SJSA1 (cell line): ENCODE measurements at regions not wholly inside any gene's neighbourhood (a gene's known extent, or its start where the extent isn't known, plus 50 kb on each side); places are given as distances from the start of the nearest gene placed in this dataset.
A peak's percentile ranks its signal among the peaks of the same experiment; 100 is the strongest.

Source experiments
- DNase-seq, 2 experiments: peaks; one replicate each; pipeline ENCODE4 v3.0.0-alpha.2; 2015 to 2020; ENCODE audit warnings: low spot score in 2 of 2, low read depth in 1 of 2
- H3K27ac ChIP-seq: fragments of 250-450 bp; sonication (Bioruptor Pico); 2 replicates; pipeline ENCODE4 v1.5.1; 2020; ENCODE audit warnings: mild to moderate bottlenecking, moderate library complexity
- H3K27me3 ChIP-seq: fragments of 250-450 bp; sonication (Bioruptor Pico); replicated peaks from 2 replicates; pipeline ENCODE4 v1.5.1; 2020; ENCODE audit warnings: mild to moderate bottlenecking, moderate library complexity
- H3K36me3 ChIP-seq: fragments of 250-450 bp; sonication (Bioruptor Pico); 2 replicates; pipeline ENCODE4 v1.5.1; 2020; ENCODE audit warnings: mild to moderate bottlenecking
- H3K4me1 ChIP-seq: fragments of 250-450 bp; sonication (Bioruptor Pico); replicated peaks from 2 replicates; pipeline ENCODE4 v1.6.1; 2021; ENCODE audit warnings: mild to moderate bottlenecking
- H3K4me3 ChIP-seq: fragments of 250-450 bp; sonication (Bioruptor Pico); 2 replicates; pipeline ENCODE4 v1.5.1; 2020; ENCODE audit warnings: mild to moderate bottlenecking
- H3K9me3 ChIP-seq: fragments of 250-450 bp; sonication (Bioruptor Pico); replicated peaks from 2 replicates; pipeline ENCODE4 v1.5.1; 2020; ENCODE audit warnings: mild to moderate bottlenecking

DNA sequence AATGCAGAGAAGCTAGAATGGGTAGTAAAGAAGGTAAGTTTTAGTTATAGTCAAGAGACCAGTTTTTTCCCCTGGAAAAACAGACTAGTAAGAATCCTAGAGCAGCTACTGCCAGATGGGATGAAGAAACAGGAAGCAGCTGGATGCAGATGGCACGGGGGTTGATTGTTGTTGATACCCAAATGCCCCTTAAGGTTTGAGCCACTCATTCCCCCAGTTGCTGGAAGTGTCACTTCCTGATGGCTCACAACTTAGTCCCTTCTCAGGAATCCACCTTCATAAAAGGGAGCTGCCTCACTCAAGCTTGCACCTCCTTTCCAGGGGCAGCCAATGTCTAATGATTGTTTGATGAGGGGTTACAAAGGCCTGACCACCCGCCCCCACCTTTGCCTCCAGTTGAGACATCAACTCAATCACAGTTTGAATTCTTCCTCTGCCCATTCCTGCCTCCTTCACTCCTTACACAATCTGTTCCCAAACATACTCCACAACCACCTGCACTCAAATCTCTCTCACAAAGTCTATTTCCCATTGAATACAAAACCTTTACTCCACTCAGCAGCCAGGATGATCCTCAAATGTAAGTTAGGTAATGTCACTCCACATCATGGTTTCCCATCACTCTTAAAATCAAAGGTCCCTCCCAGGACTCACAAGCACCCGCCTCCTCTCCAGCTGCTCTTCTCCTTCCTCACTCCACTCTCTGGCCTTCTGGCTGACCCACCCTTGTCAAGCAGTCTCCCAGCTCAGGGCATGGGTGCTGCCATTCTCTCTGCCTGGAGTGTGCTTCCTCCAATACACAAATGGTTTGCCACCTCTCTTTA, 450.1 kb upstream of the THBS1 start:
- no peak overlapping the region for H3K4me3 ChIP-seq
- no peaks in the 10 kb centered on the region for H3K9me3 ChIP-seq
- no peaks in the 10 kb centered on the region for H3K27me3 ChIP-seq
- peak overlapping the region; percentile 98 for H3K27ac ChIP-seq
- peaks cover 78% of the 10 kb centered on the region for H3K4me1 ChIP-seq
- peak in 1 of 2 experiments; percentile 28 for DNase-seq
- no peaks in the 10 kb centered on the region for H3K36me3 ChIP-seq

DNA sequence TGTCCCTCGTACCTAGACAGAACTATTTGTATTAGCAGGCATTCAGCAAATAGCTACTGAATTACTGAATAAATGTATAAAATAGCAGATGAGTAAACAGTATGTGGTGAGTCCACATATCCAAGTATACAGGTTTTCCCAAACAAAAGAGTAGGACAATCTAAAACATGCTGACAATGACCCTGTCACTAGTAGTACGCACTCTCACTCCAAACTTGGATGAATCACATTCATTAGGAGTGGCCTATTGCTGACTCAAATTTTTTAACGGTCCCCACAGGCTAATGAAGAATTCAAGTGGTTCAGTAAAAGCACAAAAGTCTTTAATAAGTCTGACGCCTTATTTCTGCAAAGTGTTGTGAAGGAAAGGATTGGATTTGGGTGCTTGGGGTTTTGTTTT, 449.3 kb upstream of the THBS1 start:
- Histone ChIP-seq H3K27me3 (no peaks in the 10 kb centered on the region), H3K9me3 (no peaks in the 10 kb centered on the region), H3K27ac (peak overlapping the region; percentile 98), H3K4me3 (no peak overlapping the region), H3K4me1 (peaks cover 81% of the 10 kb centered on the region), H3K36me3 (no peaks in the 10 kb centered on the region)
- peak; percentile 59 to 86 for DNase-seq

DNA sequence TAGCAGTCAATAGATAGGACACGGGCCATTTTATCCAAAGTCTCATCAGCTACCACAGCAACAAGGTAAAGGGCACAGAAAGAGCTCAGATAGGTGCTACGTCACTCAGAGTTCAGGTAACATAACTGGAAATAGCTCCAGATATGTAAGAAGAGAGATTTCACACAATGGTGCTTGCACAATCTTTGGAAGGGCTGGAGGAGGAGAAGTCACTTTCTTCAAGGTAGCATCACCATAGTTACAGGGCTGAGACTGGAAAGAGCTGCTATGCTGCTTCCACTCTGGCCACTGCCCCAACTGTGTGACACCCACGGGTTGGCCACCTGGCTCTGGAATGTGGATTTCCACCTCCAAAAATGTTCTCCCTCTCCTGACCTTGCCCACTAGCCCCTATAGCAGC, 448.8 kb upstream of the THBS1 start:
- Histone ChIP-seq H3K36me3 (no peaks in the 10 kb centered on the region), H3K4me3 (no peak overlapping the region), H3K27me3 (no peaks in the 10 kb centered on the region), H3K9me3 (no peaks in the 10 kb centered on the region), H3K4me1 (peaks cover 76% of the 10 kb centered on the region), H3K27ac (peak overlapping the region; percentile 98)
- no peak for DNase-seq

DNA sequence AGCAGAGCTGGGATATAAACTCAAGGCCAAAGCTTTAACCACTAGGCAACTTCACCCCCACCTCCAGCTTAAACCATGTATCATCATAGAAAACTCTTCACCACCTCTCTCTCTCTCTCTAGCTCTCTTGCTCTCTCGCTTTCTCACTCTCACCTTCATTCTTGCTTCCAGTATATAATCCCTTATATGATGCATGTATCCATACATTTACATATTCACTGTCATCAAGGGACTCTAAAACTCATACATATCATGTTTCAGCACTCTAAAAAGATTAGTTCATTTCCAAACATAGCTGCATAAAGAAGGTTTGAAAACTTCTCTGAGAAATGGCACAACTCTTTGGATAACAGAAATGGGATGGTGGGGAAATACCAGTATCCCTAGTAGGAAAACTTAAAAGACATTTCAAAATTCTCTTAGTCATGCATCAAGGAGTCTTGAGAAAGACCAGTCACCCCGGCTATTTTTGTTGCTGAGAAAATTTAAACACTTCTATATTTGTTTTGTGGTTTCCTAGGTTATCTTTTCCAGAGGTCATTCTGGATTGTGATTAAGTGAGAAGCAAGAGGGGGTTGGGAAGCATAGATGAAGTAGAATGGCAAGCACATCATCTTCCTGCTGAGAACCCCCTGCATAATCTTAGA, 447.8 kb upstream of the THBS1 start:
- H3K36me3 ChIP-seq: no peaks in the 10 kb centered on the region
- peak in 1 of 2 experiments; percentile 79 for DNase-seq
- peaks cover 66% of the 10 kb centered on the region for H3K4me1 ChIP-seq
- H3K27ac ChIP-seq: peak overlapping the region; percentile 98
- no peaks in the 10 kb centered on the region for H3K27me3 ChIP-seq
- H3K4me3 ChIP-seq: no peak overlapping the region
- H3K9me3 ChIP-seq: no peaks in the 10 kb centered on the region

DNA sequence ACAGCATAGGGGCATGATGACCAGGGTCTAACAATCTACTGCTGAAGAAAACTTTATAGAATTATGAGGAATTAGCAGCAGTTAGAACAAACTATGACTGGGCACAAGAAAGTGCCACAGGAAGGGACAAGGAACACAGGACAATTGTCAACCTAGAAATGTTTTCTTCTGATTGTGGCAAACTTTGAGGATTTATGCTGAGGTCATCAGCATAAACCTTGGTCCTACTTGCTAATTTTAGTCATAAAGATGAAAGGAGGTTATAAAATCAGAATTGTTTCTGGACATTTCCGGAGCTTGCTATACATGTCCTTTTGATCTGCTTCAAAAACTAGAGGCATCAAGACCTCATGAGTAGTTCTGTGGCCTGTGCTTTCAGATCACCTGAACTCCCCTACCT, 446.6 kb upstream of the THBS1 start:
- Histone ChIP-seq H3K4me3 (no peak overlapping the region), H3K27ac (no peak overlapping the region), H3K36me3 (no peaks in the 10 kb centered on the region), H3K9me3 (no peaks in the 10 kb centered on the region), H3K27me3 (no peaks in the 10 kb centered on the region), H3K4me1 (peaks cover 54% of the 10 kb centered on the region)
- DNase-seq: no peak

DNA sequence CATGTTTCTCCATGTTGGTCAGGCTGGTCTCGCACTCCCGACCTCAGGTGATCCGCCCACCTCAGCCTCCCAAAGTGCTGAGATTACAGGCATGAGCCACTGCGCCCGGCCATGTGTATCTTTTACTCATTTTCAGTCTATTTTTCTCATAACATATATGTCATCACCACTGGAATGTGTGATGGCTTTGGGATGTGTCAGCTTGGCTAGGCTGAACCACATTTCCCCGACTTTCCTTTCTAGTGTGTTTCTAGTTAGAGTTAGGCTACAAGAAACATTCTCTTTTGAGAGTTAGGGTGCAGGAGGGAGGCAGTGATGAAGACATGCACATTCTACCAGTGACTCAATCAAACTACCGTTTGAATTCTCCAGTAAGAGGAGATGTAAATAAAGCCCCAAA, 444.9 kb upstream of the THBS1 start:
- Histone ChIP-seq H3K27me3 (no peaks in the 10 kb centered on the region), H3K9me3 (no peaks in the 10 kb centered on the region), H3K4me1 (peaks cover 54% of the 10 kb centered on the region), H3K27ac (peak overlapping the region; percentile 57), H3K4me3 (no peak overlapping the region), H3K36me3 (no peaks in the 10 kb centered on the region)
- DNase-seq: peak; percentile 59 to 69

DNA sequence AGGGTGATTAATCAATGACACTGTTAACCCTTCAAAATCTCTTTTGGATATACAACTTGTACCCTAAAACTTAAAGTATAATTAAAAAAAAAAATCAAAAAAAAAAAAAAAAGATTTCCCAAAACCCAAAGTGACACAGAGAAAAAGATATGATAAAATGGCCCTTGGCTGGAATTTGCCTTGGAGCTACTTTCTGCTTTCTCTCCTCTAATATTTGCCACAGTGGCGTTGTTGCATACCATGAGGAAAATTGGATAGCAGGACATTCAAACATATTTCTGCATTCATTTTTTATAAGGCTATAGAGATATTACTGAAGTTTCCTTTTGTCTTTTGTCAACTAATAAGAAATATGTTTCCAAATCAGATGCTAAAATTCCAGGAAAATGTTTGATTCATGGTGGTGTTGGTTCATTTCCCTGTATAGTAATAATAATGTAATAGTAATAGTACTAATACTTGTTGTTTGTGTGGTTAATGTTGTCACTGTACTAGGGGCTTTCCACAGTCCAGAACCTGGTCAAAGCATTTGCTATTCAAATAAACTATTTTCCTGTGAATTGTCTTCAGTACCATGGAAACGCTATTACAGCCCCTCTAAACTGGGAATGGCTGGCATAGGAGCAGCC, 441.3 kb upstream of the THBS1 start:
- Histone ChIP-seq H3K27ac (peak overlapping the region; percentile 79), H3K4me3 (no peak overlapping the region), H3K27me3 (no peaks in the 10 kb centered on the region), H3K36me3 (no peaks in the 10 kb centered on the region), H3K4me1 (peaks cover 36% of the 10 kb centered on the region), H3K9me3 (no peaks in the 10 kb centered on the region)
- DNase-seq: no peak

DNA sequence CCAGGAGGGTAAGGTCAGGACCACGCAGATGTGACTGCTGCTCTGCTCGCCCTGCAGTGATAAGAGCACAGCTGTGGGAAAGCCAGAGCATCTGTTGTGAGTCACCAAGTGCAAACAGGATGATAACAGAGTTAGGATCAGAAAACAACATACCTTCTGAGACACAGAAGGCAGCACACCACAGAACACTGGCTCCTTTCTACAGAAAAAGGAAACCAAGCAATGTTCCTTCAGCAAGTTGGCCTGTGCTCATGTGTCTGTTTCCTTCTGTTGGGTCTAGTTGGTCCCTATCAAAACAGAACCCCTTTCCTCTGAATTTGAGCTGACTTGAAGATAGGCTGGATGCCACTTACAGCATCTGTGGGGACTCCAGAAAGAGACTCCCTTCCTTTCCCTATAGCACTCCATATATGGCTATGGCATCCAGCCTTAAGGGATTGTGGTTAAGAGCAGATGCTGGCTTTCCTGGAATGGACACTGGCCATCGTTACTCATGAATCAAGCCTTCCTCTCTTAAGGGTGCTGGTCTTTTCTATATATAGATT, 440.7 kb upstream of the THBS1 start:
- Histone ChIP-seq H3K27me3 (no peaks in the 10 kb centered on the region), H3K27ac (peak overlapping the region; percentile 79), H3K4me3 (no peak overlapping the region), H3K4me1 (peaks cover 36% of the 10 kb centered on the region), H3K9me3 (no peaks in the 10 kb centered on the region), H3K36me3 (no peaks in the 10 kb centered on the region)
- peak; percentile 81 to 92 for DNase-seq

DNA sequence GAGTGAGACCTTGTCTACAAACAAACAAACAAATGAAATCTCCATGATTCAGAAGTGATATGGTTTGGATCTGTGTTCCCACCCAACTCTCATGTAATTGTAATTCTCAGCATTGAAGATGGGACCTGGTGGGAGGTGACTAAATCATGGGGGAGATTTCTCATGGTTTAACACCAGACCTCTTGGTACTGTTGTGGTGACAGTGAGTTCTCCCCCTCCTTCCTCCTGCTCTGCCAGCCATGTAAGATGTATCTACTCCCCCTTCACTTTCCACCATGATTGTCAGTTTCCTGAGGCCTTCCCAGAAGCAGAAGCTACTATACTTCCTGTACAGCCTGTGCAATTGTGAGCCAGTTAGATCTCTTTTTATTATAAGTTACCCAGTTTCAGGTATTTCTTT, 438.4 kb upstream of the THBS1 start:
- H3K9me3 ChIP-seq: no peaks in the 10 kb centered on the region
- no peak overlapping the region for H3K27ac ChIP-seq
- H3K36me3 ChIP-seq: no peaks in the 10 kb centered on the region
- peaks cover 32% of the 10 kb centered on the region for H3K4me1 ChIP-seq
- no peak overlapping the region for H3K4me3 ChIP-seq
- H3K27me3 ChIP-seq: no peaks in the 10 kb centered on the region
- no peak for DNase-seq

DNA sequence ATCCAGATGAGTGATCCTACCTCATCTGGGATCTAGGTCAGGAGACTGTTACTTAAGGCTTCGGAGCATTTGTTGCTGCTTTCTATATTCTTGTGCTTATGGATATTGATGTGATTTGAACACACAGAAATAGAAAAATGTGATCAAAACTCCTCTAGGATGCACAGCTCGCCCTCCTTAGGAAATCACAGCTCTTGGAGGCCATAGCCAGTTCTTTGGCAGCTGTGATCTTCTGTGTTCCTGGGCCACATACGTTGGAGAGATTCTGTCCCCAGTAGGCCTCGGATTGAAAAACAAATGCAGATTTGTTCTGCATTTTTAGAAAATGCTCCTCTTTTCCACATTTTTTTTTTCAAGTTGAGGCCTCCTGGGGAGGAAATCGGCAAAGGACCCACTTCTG, 437.4 kb upstream of the THBS1 start:
- peaks cover 32% of the 10 kb centered on the region for H3K4me1 ChIP-seq
- DNase-seq: no peak
- no peaks in the 10 kb centered on the region for H3K9me3 ChIP-seq
- no peak overlapping the region for H3K4me3 ChIP-seq
- H3K27ac ChIP-seq: no peak overlapping the region
- no peaks in the 10 kb centered on the region for H3K27me3 ChIP-seq
- H3K36me3 ChIP-seq: no peaks in the 10 kb centered on the region

DNA sequence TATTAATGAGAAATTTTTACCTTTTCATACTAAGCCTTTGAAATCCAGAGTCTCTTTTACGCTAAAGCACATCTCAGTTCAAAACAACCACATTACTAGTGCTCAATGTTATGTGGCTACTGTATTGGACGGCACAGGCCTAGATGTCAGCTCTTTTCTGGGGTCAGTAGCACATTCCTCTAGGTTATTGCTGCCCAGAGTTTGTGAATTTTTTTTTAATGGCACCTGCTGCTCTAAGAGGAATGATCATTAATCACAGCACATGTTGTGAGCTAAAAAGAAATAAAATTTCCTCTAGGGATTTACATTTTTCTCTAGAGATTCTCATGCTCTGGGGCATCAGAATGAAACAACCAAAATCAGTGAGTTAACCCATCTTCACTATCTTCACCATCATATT, 436.8 kb upstream of the THBS1 start:
- no peaks in the 10 kb centered on the region for H3K27me3 ChIP-seq
- H3K36me3 ChIP-seq: no peaks in the 10 kb centered on the region
- DNase-seq: no peak
- no peak overlapping the region for H3K4me3 ChIP-seq
- no peaks in the 10 kb centered on the region for H3K9me3 ChIP-seq
- no peak overlapping the region for H3K27ac ChIP-seq
- H3K4me1 ChIP-seq: peaks cover 32% of the 10 kb centered on the region

DNA sequence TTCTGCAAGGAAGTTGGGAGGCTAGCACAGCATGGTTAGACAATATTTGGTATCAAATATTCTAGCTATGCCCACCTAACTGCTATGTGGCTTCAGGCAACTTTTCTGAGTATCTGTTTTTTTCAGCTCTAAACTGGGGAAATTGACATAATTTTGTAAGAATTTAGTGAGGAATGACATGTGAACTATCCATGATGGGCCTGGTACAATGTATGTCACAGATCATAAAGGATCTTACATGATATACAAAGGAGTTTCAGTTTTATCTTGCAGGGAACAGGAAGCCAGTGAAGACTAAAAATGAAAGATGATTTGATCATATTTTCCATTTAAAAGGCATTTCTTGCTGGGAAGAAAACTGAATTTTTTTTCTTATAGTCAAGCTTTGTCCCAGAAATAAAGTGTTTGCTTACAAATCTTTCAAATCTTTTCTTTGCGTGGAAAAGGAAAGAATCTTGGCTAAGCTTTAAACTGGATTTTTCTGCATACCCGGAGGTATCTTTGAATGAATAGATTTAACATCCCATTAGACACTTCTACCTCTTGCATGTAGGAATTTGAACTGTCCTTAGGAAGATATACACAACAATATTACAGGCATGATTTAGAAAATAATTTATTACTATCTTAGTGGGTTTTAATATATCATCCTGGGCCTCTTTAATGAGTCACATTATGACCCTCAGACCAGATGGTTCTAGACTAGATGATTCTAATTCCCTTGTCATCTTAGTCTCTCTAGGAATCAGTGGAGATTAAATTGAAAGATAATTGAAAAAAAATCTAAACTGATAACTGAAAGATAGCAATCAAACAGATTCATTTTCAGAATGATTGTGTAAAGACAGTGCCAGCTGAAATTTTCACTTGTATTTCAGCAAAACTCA, 436.0 kb upstream of the THBS1 start:
- H3K4me3 ChIP-seq: no peak overlapping the region
- H3K36me3 ChIP-seq: no peaks in the 10 kb centered on the region
- H3K27me3 ChIP-seq: no peaks in the 10 kb centered on the region
- H3K9me3 ChIP-seq: no peaks in the 10 kb centered on the region
- H3K27ac ChIP-seq: no peak overlapping the region
- no peak for DNase-seq
- H3K4me1 ChIP-seq: peaks cover 26% of the 10 kb centered on the region

DNA sequence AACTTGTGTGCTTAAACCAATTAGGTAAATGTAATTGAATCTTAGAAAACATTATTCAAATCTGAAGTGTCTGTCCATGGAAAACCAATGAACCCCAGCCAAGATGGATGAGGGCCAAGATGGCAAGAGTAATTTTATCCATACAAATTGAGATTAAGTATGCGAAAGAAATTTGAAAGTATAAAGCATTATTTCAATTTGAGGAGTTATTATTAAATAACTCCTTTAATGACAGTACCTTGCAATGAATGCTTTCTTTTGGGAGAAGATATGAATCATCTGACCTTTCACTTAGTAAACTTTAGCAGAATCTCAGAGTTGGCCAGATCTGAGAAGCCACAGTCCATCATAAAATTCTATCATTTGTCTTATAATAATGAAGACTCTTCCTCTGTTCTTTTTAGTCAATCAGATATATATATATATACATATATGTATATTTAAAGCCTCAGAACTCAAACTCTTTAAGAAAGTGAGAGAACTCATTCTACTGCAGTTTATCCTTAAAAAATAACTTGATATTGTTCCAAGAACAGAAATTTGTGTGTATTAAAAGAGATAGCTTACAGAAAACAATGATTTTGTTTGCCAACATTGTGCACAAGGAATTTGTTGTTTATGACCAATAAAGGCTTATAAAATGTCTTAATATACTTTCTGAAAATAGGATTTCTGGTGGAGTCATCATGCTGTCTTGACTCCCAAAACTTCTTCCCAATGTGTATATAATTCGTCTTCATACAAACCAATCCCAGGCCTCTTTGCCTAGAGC, 434.8 kb upstream of the THBS1 start:
- Histone ChIP-seq H3K27ac (no peak overlapping the region), H3K36me3 (no peaks in the 10 kb centered on the region), H3K9me3 (no peaks in the 10 kb centered on the region), H3K27me3 (no peaks in the 10 kb centered on the region), H3K4me1 (peaks cover 14% of the 10 kb centered on the region), H3K4me3 (no peak overlapping the region)
- DNase-seq: no peak
